GM12873 (cell line): ENCODE measurements at regions not wholly inside any gene's neighbourhood (a gene's known extent, or its start where the extent isn't known, plus 50 kb on each side); places are given as distances from the start of the nearest gene placed in this dataset.

Experiments used
- TF ChIP-seq, protein P1 (sequence below): IDR thresholded peaks from 2 replicates; pipeline ENCODE4 v1.5.1; 2012; ENCODE audit warnings: low read depth, mild to moderate bottlenecking, moderate library complexity, low read length, control low read depth; ENCODE audit not compliant: insufficient read depth; ENCODE audit errors: missing control alignments

DNA sequence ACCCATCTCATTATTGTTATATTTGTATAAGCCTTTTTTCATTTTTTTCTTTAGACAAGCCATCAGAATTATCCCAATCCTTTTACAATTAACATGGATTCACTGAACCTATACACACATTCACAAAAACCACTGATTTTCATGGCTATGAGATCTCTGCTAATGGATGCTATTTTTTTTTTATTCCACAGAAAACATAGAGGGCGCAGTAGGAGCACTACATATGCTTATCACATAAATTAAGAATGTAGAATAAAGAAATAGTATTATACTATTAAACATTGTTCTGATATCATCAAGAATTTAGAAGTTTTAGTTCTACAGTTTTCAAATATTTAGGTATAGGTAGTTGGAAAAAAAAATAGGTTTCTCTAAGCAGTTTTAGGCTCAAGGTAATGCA, 1477.4 kb downstream of the ARAP2 start:
- TF ChIP-seq, protein P1, sequence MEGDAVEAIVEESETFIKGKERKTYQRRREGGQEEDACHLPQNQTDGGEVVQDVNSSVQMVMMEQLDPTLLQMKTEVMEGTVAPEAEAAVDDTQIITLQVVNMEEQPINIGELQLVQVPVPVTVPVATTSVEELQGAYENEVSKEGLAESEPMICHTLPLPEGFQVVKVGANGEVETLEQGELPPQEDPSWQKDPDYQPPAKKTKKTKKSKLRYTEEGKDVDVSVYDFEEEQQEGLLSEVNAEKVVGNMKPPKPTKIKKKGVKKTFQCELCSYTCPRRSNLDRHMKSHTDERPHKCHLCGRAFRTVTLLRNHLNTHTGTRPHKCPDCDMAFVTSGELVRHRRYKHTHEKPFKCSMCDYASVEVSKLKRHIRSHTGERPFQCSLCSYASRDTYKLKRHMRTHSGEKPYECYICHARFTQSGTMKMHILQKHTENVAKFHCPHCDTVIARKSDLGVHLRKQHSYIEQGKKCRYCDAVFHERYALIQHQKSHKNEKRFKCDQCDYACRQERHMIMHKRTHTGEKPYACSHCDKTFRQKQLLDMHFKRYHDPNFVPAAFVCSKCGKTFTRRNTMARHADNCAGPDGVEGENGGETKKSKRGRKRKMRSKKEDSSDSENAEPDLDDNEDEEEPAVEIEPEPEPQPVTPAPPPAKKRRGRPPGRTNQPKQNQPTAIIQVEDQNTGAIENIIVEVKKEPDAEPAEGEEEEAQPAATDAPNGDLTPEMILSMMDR = no peak

DNA sequence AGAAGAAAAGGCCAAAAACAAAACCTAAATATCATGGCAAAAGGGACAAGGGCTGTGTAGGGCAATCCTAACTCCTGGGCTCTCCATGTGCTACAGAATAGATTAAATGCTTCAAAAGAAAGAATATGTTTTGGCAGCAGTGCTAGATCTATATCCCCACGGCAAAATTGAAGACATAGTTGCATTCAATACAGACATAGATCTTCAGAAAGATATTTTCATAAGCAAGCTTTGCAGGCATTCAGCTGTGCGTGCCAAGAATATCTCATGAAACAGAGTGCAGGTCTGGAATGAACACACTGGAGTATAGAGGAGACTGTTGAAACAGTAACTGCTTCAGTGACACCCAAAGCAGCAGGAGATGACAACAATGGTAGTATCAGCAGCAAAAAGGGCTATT, 1476.9 kb downstream of the ARAP2 start:
- TF ChIP-seq, protein P1 = no peak

DNA sequence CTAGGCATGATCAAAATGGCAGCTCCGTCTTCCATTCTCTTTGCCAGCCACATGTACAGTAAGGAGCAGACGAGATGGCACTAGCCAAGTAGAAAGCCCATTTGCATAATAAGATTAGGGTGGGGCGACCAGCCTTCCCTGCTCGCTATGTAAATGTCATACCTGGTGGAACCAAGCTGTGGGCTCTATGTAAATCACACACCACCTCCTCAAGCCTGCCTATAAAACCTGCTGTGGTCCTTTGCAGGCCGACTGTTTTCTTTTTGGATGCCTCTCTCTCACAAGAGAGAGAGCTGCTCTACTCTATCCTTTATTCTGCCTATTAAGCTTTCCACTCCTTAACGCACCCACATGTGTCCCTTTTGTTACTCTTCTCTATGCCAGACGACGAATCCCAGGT, 1472.7 kb downstream of the ARAP2 start:
- TF ChIP-seq, protein P1 = no peak

DNA sequence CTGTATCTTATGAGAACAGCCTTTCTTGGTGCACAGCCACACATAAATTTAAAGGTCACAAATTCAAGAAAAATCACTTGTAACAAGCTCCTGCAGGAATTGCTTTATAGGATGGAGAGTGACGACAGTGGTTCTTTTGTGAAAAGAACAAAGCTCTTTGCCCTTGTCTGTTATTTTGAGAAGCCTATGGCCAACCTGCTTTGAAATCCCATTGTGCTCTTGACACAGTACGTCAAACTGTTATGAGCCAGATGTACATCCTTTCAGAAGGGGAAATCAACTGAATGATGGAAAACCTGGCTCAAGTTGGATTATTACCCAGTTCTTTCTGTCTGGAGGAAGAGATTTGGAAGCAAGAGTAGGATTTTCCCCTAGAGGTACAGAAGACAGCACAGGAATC, 1454.2 kb downstream of the ARAP2 start:
- TF ChIP-seq, protein P1 = no peak

DNA sequence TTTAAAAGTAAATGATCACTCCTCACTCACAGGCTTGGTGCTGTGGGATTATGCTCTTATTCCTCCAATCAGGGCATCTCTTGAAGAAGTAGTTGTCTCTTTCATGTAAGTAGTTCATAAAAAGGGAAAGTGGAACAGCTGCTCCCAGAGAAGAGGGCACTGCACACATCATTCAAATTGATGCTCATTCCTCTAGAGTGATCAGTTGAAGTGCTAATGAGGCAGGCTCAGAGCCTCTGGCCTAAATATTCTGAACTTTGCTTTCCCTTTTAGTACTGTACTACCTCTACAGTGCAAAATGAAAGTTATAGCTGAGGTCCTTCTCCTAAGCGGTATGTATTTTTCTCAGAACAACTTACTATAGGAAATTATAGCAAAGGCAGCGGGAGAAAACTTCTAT, 1453.1 kb downstream of the ARAP2 start:
- TF ChIP-seq, protein P1 = no peak

DNA sequence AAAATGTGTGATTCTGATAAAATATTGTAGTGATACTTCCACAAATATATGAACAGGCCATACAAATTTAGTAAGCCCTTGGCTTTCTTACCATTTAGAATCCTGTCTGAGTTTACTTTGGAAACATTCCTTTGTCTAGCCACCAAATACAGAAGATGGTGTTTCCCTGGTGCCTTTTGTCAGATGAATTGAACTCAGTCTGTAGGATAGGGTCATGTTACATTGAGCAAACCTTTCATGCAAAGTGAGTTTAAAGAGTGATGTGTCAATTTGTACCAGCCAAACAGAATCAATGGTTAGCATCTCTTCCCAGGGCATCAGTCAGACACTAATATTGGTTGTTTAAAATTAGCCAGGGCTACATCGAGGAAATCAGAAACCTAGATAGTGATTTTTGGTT, 1443.4 kb downstream of the ARAP2 start:
- TF ChIP-seq, protein P1 = no peak

DNA sequence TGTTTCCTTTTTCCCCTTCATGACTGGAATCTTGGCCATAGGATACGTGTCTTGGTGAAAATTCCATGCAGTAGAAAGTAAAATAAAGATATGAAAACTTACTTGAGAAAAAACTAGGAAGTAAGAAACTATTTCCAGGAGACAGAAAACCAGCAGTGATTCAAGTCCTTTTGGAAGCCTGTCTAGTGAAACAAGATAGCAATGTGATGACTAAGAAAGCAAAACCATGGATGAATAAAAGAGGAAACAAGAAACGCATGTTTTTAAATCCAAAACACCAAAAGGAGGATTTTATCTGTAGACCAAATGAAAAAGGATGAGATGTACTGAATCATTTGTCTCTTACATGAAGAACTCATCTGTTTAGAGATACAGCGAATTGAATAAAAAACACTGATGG, 1430.0 kb downstream of the ARAP2 start:
- TF ChIP-seq, protein P1 = no peak
